SK-N-SH (cell line): ENCODE measurements at regions not wholly inside any gene's neighbourhood (a gene's known extent, or its start where the extent isn't known, plus 50 kb on each side); places are given as distances from the start of the nearest gene placed in this dataset.

Source experiments
- CTCF ChIA-PET: fragments of 300-600, 350-600 bp; formaldehyde crosslinking; extraction: SDS; loops from one replicate; lab custom pipeline; 2021; lab: Yijun Ruan, JAX
- POLR2A ChIA-PET: fragments of 350-600 bp; sonication (Branson Sonifier 250); formaldehyde crosslinking; extraction: SDS; loops from one replicate; lab custom pipeline; 2020; ENCODE audit warnings: antibody characterized with exemption, inconsistent platforms; lab: Yijun Ruan, JAX
- DNase-seq: peaks from one replicate; pipeline ENCODE4 v3.0.0; 2012
- H2AFZ ChIP-seq: fragments of 200-600 bp; sonication (generic); 2 replicates; pipeline ENCODE4 v1.8.1; 2016; ENCODE audit warnings: antibody characterized with exemption, mild to moderate bottlenecking, low read depth
- H3F3A ChIP-seq: fragments of 200-600 bp; sonication (generic); replicated peaks from 2 replicates; pipeline ENCODE3; 2016; ENCODE audit warnings: antibody characterized with exemption, mild to moderate bottlenecking; ENCODE audit not compliant: insufficient read depth
- H3K27ac ChIP-seq, 2 experiments: fragments of 200-500 bp in 1 of 2; fragments of 200-600 bp in 1 of 2; sonication (Bioruptor generic) in 1 of 2; sonication (generic), shearing (Covaris generic) in 1 of 2; 2 replicates each; pipeline versions ENCODE4 v1.5.1 to v1.6.1; 2014 to 2016; ENCODE audit warnings: low read depth in 2 of 2, inconsistent platforms in 1 of 2, low read length in 1 of 2, mild to moderate bottlenecking in 1 of 2, mixed read lengths in 1 of 2
- H3K27me3 ChIP-seq: fragments of 200-600 bp; sonication (generic), shearing (Covaris generic); 2 replicates; pipeline ENCODE4 v1.6.1; 2016; ENCODE audit warnings: mixed run types; ENCODE audit not compliant: insufficient read depth
- H3K36me3 ChIP-seq, 2 experiments: fragments of 200-500 bp in 1 of 2; fragments of 200-600 bp in 1 of 2; sonication (Bioruptor generic) in 1 of 2; sonication (generic) in 1 of 2; replicated peaks in 1 of 2; 2 replicates each; pipeline versions ENCODE3 to v1.5.1; 2014 to 2016; ENCODE audit warnings: low read length in 1 of 2, mild to moderate bottlenecking in 1 of 2; ENCODE audit not compliant: insufficient read depth in 2 of 2, control insufficient read depth in 1 of 2
- H3K4me1 ChIP-seq, 2 experiments: fragments of 200-500 bp in 1 of 2; fragments of 200-600 bp in 1 of 2; sonication (Bioruptor generic) in 1 of 2; sonication (generic), shearing (Covaris generic) in 1 of 2; 2 replicates each; pipeline versions ENCODE4 v1.5.1 to v1.6.1; 2014 to 2016; ENCODE audit warnings: low read depth in 1 of 2, low read length in 1 of 2, mixed run types in 1 of 2; ENCODE audit not compliant: insufficient read depth in 2 of 2, control insufficient read depth in 1 of 2
- H3K4me2 ChIP-seq: fragments of 200-600 bp; sonication (generic), shearing (Covaris generic); 2 replicates; pipeline ENCODE4 v1.6.1; 2017; ENCODE audit warnings: mixed run types
- H3K4me3 ChIP-seq, 2 experiments: fragments of 200-500 bp in 1 of 2; fragments of 200-600 bp in 1 of 2; sonication (Bioruptor generic) in 1 of 2; sonication (generic), shearing (Covaris generic) in 1 of 2; 2 replicates each; pipeline versions ENCODE4 v1.5.1 to v1.8.1; 2014 to 2016; ENCODE audit warnings: low read depth in 2 of 2, inconsistent platforms in 1 of 2, low read length in 1 of 2, mild to moderate bottlenecking in 1 of 2, mixed read lengths in 1 of 2, moderate library complexity in 1 of 2
- H3K79me2 ChIP-seq: fragments of 200-600 bp; sonication (generic); 2 replicates; pipeline ENCODE4 v1.8.1; 2017; ENCODE audit warnings: mild to moderate bottlenecking; ENCODE audit not compliant: insufficient read depth
- H3K9ac ChIP-seq: fragments of 200-600 bp; sonication (generic); 2 replicates; pipeline ENCODE4 v1.6.1; 2017; ENCODE audit warnings: mixed run types
- H3K9me2 ChIP-seq: fragments of 200-600 bp; sonication (generic); 2 replicates; pipeline ENCODE4 v1.6.1; 2017; ENCODE audit warnings: mixed run types
- H3K9me3 ChIP-seq: fragments of 200-600 bp; sonication (generic); 2 replicates; pipeline ENCODE4 v1.6.1; 2017; ENCODE audit warnings: mixed run types, mild to moderate bottlenecking, moderate library complexity
- H4K20me1 ChIP-seq: fragments of 200-600 bp; sonication (generic); 2 replicates; pipeline ENCODE4 v1.6.1; 2017; ENCODE audit warnings: mild to moderate bottlenecking, mixed run types; ENCODE audit not compliant: insufficient read depth
- ELF1 ChIP-seq: IDR thresholded peaks from 2 replicates; pipeline ENCODE4 v1.4.0; 2012
- EZH2phosphoT487 ChIP-seq: fragments of 200-600 bp; sonication (generic); IDR thresholded peaks from 2 replicates; pipeline ENCODE4 v1.6.1; 2017; ENCODE audit warnings: low read depth, mixed run types, mild to moderate bottlenecking, antibody characterized with exemption, moderate library complexity, borderline replicate concordance
- FOSL2 ChIP-seq: IDR thresholded peaks from 2 replicates; pipeline ENCODE4 v1.4.0; 2012; ENCODE audit warnings: low read depth, mild to moderate bottlenecking, moderate library complexity, borderline replicate concordance
- FOXM1 ChIP-seq: IDR thresholded peaks from 2 replicates; pipeline ENCODE4 v1.4.0; 2012; ENCODE audit warnings: low read depth, mild to moderate bottlenecking
- GATA2 ChIP-seq: sonication (generic); formaldehyde crosslinking; IDR thresholded peaks from 2 replicates; pipeline ENCODE4 v1.5.0; 2020; ENCODE audit warnings: mild to moderate bottlenecking, missing genetic modification reagents
- MEF2A ChIP-seq: IDR thresholded peaks from 2 replicates; pipeline ENCODE4 v1.4.0; 2012; ENCODE audit warnings: low read depth, borderline replicate concordance
- POLR2AphosphoS5 ChIP-seq: IDR thresholded peaks from 2 replicates; pipeline ENCODE4 v1.6.1; 2012; ENCODE audit warnings: low read depth, low read length
- RCOR1 ChIP-seq: fragments of 150-350 bp; IDR thresholded peaks from 2 replicates; pipeline ENCODE4 v1.6.1; 2017; ENCODE audit warnings: antibody characterized with exemption, low read length
- RXRA ChIP-seq: IDR thresholded peaks from 2 replicates; pipeline ENCODE4 v1.4.0; 2012; ENCODE audit warnings: low read depth, mild to moderate bottlenecking, borderline replicate concordance
- SIN3A ChIP-seq: IDR thresholded peaks from 2 replicates; pipeline ENCODE4 v1.6.1; 2012; ENCODE audit warnings: low read depth, mild to moderate bottlenecking, low read length, moderate library complexity, borderline replicate concordance
- SMC3 ChIP-seq: IDR thresholded peaks from 2 replicates; pipeline ENCODE4 v1.6.1; 2012; ENCODE audit warnings: low read depth, low read length, improper control_type of control experiment
- TAF1 ChIP-seq: IDR thresholded peaks from 2 replicates; pipeline ENCODE4 v1.6.1; 2012; ENCODE audit warnings: low read depth, mild to moderate bottlenecking, low read length, moderate library complexity, borderline replicate concordance
- TCF12 ChIP-seq: IDR thresholded peaks from 2 replicates; pipeline ENCODE4 v1.4.0; 2012
- TEAD4 ChIP-seq: IDR thresholded peaks from 2 replicates; pipeline ENCODE4 v1.4.0; 2012; ENCODE audit warnings: mild to moderate bottlenecking, borderline replicate concordance; ENCODE audit not compliant: insufficient read depth
- YY1 ChIP-seq: IDR thresholded peaks from 2 replicates; pipeline ENCODE4 v1.4.0; 2012; ENCODE audit warnings: low read depth, mild to moderate bottlenecking
- WGBS: methylation state at CpG from one replicate; pipeline ENCODE4 v1.1.6; 2017; ENCODE audit warnings: low lambda C conversion rate; 5-methylcytosine and 5-hydroxymethylcytosine counted together
- TF ChIP-seq, protein P1 (sequence below): IDR thresholded peaks from 2 replicates; pipeline ENCODE4 v1.4.0; 2012; ENCODE audit warnings: low read depth, borderline replicate concordance
- TF ChIP-seq, protein P2 (sequence below): IDR thresholded peaks from 2 replicates; pipeline ENCODE4 v1.6.1; 2012; ENCODE audit warnings: mild to moderate bottlenecking, low read depth, low read length, moderate library complexity
- TF ChIP-seq, protein P3 (sequence below): IDR thresholded peaks from 2 replicates; pipeline ENCODE4 v1.4.0; 2012; ENCODE audit warnings: low read depth
- TF ChIP-seq, protein P4 (sequence below): fragments of 200-600 bp; sonication (generic); IDR thresholded peaks from 2 replicates; pipeline ENCODE4 v1.6.1; 2017; ENCODE audit warnings: antibody characterized with exemption, mild to moderate bottlenecking, moderate library complexity

DNA sequence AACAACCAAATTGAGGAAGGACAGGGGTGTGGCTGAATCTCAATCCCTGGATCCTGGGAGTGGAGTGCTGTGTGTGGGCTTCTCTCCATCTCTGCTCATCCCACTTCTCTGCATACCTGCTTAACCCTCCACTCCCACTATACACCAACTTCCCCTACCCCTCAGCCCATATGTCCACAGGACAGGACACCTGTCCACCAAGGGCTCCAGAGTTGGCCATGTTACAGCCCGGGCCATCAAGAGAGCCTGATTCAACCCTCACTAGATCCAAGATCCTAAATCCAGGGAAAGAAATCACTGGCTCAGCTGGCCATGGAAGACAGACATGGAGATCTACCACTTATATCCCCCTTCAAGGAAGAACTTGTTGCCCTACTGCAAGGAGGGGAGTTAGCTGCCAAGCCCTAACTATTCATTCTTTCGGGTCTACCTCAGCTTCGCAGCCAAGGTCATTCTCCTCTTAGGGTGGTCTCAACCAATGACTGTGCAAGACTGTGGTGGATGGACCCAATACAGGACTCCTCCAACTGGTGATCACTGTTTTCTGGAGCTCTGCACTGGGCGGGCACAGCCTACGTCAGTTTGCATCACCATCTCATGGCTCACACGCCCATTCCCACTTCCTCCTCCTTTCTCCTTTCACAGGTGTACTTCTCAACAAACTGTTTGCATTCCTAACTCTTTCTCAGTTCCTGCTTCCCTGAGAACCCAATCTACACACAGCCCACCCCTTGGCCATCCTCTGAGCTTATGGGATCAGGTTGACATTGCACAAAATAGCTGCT lies 53.7 kb upstream of the ZBTB43 start:
- ChIA-PET CTCF (interaction anchor here (0.8 to 3.5 kb wide), 5 partner anchors 12 to 101 kb away, joined by 3 to 14 read pairs (median 4); no protein-coding TSS in a partner anchor), POLR2A (no interaction called here)
- WGBS: 65% methylated on average over 6 of the region's 6 CpGs

More for the DNA sequence above, 53.7 kb upstream of the ZBTB43 start:
- Histone ChIP-seq H3K9me2 (no peaks in the 10 kb centered on the region), H3F3A (no peaks in the 10 kb centered on the region), H3K27me3 (peaks cover 19% of the 10 kb centered on the region), H3K9ac (no peak overlapping the region), H3K4me3 (no peak overlapping the region), H3K4me1 (no peaks in the 10 kb centered on the region), H3K36me3 (no peaks in the 10 kb centered on the region), H3K27ac (no peak overlapping the region), H4K20me1 (no peaks in the 10 kb centered on the region), H2AFZ (no peak overlapping the region), H3K79me2 (no peaks in the 10 kb centered on the region), H3K9me3 (no peaks in the 10 kb centered on the region), H3K4me2 (no peak overlapping the region)
- DNase-seq: no peak
- no peak for TF ChIP-seq FOSL2
- TF ChIP-seq SIN3A: no peak
- TF ChIP-seq ELF1: no peak
- TF ChIP-seq POLR2AphosphoS5: no peak
- TF ChIP-seq GATA2 (CRISPR knock-in tag): no peak
- TF ChIP-seq SMC3: no peak
- TF ChIP-seq, protein P1, sequence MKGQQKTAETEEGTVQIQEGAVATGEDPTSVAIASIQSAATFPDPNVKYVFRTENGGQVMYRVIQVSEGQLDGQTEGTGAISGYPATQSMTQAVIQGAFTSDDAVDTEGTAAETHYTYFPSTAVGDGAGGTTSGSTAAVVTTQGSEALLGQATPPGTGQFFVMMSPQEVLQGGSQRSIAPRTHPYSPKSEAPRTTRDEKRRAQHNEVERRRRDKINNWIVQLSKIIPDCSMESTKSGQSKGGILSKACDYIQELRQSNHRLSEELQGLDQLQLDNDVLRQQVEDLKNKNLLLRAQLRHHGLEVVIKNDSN: no peak
- no peak for TF ChIP-seq RXRA
- TF ChIP-seq RCOR1: no peak
- TF ChIP-seq TAF1: no peak
- TF ChIP-seq TEAD4: no peak
- no peak for TF ChIP-seq FOXM1
- TF ChIP-seq MEF2A: no peak
- TF ChIP-seq YY1: no peak
- no peak for TF ChIP-seq EZH2phosphoT487
- TF ChIP-seq, protein P2, sequence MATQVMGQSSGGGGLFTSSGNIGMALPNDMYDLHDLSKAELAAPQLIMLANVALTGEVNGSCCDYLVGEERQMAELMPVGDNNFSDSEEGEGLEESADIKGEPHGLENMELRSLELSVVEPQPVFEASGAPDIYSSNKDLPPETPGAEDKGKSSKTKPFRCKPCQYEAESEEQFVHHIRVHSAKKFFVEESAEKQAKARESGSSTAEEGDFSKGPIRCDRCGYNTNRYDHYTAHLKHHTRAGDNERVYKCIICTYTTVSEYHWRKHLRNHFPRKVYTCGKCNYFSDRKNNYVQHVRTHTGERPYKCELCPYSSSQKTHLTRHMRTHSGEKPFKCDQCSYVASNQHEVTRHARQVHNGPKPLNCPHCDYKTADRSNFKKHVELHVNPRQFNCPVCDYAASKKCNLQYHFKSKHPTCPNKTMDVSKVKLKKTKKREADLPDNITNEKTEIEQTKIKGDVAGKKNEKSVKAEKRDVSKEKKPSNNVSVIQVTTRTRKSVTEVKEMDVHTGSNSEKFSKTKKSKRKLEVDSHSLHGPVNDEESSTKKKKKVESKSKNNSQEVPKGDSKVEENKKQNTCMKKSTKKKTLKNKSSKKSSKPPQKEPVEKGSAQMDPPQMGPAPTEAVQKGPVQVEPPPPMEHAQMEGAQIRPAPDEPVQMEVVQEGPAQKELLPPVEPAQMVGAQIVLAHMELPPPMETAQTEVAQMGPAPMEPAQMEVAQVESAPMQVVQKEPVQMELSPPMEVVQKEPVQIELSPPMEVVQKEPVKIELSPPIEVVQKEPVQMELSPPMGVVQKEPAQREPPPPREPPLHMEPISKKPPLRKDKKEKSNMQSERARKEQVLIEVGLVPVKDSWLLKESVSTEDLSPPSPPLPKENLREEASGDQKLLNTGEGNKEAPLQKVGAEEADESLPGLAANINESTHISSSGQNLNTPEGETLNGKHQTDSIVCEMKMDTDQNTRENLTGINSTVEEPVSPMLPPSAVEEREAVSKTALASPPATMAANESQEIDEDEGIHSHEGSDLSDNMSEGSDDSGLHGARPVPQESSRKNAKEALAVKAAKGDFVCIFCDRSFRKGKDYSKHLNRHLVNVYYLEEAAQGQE: no peak
- TF ChIP-seq, protein P3, sequence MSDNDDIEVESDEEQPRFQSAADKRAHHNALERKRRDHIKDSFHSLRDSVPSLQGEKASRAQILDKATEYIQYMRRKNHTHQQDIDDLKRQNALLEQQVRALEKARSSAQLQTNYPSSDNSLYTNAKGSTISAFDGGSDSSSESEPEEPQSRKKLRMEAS: no peak
- TF ChIP-seq TCF12: no peak
- TF ChIP-seq, protein P4, sequence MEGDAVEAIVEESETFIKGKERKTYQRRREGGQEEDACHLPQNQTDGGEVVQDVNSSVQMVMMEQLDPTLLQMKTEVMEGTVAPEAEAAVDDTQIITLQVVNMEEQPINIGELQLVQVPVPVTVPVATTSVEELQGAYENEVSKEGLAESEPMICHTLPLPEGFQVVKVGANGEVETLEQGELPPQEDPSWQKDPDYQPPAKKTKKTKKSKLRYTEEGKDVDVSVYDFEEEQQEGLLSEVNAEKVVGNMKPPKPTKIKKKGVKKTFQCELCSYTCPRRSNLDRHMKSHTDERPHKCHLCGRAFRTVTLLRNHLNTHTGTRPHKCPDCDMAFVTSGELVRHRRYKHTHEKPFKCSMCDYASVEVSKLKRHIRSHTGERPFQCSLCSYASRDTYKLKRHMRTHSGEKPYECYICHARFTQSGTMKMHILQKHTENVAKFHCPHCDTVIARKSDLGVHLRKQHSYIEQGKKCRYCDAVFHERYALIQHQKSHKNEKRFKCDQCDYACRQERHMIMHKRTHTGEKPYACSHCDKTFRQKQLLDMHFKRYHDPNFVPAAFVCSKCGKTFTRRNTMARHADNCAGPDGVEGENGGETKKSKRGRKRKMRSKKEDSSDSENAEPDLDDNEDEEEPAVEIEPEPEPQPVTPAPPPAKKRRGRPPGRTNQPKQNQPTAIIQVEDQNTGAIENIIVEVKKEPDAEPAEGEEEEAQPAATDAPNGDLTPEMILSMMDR: no peak
